CD4-positive, alpha-beta memory T cell (primary cell): ENCODE measurements at regions not wholly inside any gene's neighbourhood (a gene's known extent, or its start where the extent isn't known, plus 50 kb on each side); places are given as distances from the start of the nearest gene placed in this dataset.
"Not testable (repeated sequence)": the region's sequence is repeated elsewhere in the genome, so short reads cannot be mapped to it uniquely, and the experiment has no call there.

Experiments
- CTCF ChIA-PET: fragments of 350-600 bp; sonication (Branson Sonifier 250); formaldehyde crosslinking; loops from one replicate; lab custom pipeline; 2021; ENCODE audit warnings: inconsistent platforms; ENCODE audit not compliant: partially characterized antibody; lab: Charles Lee
- POLR2A ChIA-PET: fragments of 350-600 bp; sonication (Branson Sonifier 250); formaldehyde crosslinking; loops from one replicate; lab custom pipeline; 2021; ENCODE audit not compliant: partially characterized antibody; lab: Charles Lee
- DNase-seq, 5 donors: peaks; one replicate each; pipeline versions ENCODE4 v3.0.0 to v3.0.0-alpha.2; 2020 to 2022; ENCODE audit warnings: mixed read lengths in 1 of 5
- H3K27ac ChIP-seq: one replicate; pipeline ENCODE4 v1.7.0; 2013; ENCODE audit warnings: low read depth, low read length
- H3K27me3 ChIP-seq: 2 replicates; pipeline ENCODE4 v1.7.0; 2013; ENCODE audit warnings: mild to moderate bottlenecking, low read length, moderate library complexity; ENCODE audit not compliant: insufficient read depth
- H3K36me3 ChIP-seq: 2 replicates; pipeline ENCODE4 v1.7.0; 2013; ENCODE audit warnings: mild to moderate bottlenecking, low read length, moderate library complexity; ENCODE audit not compliant: insufficient read depth
- H3K4me1 ChIP-seq: 2 replicates; pipeline ENCODE4 v1.7.0; 2013; ENCODE audit warnings: mild to moderate bottlenecking, low read length, moderate library complexity; ENCODE audit not compliant: insufficient read depth
- H3K4me3 ChIP-seq, 2 donors: one replicate each; pipeline ENCODE4 v1.7.0; 2013; ENCODE audit warnings: low read length in 2 of 2, mild to moderate bottlenecking in 1 of 2
- H3K9me3 ChIP-seq, 2 donors: one replicate each; pipeline ENCODE4 v1.7.0; 2013; ENCODE audit warnings: low read length in 2 of 2, control low read depth in 1 of 2; ENCODE audit not compliant: control insufficient read depth in 1 of 2
- H3K27ac Mint-ChIP-seq, 7 donors: one replicate each; pipeline ENCODE4 v1.8.0; 2020 to 2021; ENCODE audit warnings: mixed read lengths in 7 of 7, mild to moderate bottlenecking in 6 of 7, inconsistent platforms in 3 of 7, moderate library complexity in 3 of 7
- H3K27me3 Mint-ChIP-seq, 2 donors: one replicate each; pipeline ENCODE4 v1.8.0; 2020 to 2021; ENCODE audit warnings: mixed read lengths in 2 of 2
- H3K36me3 Mint-ChIP-seq, 2 donors: one replicate each; pipeline ENCODE4 v1.8.0; 2020 to 2021; ENCODE audit warnings: mixed read lengths in 2 of 2, inconsistent platforms in 1 of 2, mild to moderate bottlenecking in 1 of 2
- H3K4me1 Mint-ChIP-seq, 4 donors: one replicate each; pipeline ENCODE4 v1.8.0; 2020 to 2021; ENCODE audit warnings: mixed read lengths in 4 of 4, mild to moderate bottlenecking in 1 of 4
- H3K4me3 Mint-ChIP-seq, 8 donors: one replicate each; pipeline ENCODE4 v1.8.0; 2020 to 2021; ENCODE audit warnings: mixed read lengths in 8 of 8, mild to moderate bottlenecking in 7 of 8, moderate library complexity in 6 of 8, inconsistent platforms in 3 of 8
- H3K9me3 Mint-ChIP-seq, 8 donors: one replicate each; pipeline ENCODE4 v1.8.0; 2020 to 2021; ENCODE audit warnings: mixed read lengths in 8 of 8, mild to moderate bottlenecking in 5 of 8, inconsistent platforms in 3 of 8, moderate library complexity in 1 of 8
- intact Hi-C: fragments of 100-400 bp; cut with micrococcal nuclease; formaldehyde crosslinking; loops from one replicate; pipeline ENCODE4 v1.15.1; 2023

DNA sequence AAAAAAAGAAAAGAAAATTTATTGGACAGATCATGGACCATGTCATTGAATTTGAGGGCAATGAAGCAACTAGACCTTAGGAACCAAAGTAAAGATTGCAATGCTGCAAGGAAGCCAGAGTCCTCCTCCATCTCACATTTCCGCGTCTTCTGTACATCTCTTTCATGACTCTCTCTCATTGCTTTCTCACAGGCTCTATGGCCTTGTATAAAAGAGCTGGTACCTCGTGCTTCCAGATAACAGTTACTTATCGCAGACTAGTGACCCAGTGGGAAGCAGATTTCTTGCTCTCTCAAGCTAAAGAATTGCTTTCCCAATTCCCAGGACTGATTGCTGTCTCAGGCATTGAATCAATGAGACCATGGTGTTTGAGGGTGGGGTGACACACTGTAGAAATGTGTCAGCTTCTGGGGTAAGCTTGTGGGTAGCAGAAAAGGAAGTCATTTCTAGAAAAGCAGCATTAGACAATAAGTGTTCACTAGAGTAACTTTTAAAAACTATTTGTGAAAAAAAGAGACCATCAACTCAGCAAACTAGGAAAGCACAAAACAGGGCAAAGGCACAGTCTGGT, 635.3 kb downstream of the UTRN start:
- no peak overlapping the region for H3K27ac Mint-ChIP-seq
- H3K27me3 Mint-ChIP-seq = peaks cover 17 to 20% of the 10 kb centered on the region in 2 donors
- no peaks in the 10 kb centered on the region for H3K4me1 Mint-ChIP-seq
- ChIA-PET CTCF (no interaction called here), POLR2A (no interaction called here)
- H3K9me3 Mint-ChIP-seq = peaks cover 0 to 3% (median 0%) of the 10 kb centered on the region in 8 donors
- no peaks in the 10 kb centered on the region for H3K9me3 ChIP-seq
- no peak overlapping the region for H3K4me3 ChIP-seq
- no peaks in the 10 kb centered on the region for H3K36me3 Mint-ChIP-seq
- DNase-seq = no peak
- no peaks in the 10 kb centered on the region for H3K36me3 ChIP-seq
- no peak overlapping the region for H3K27ac ChIP-seq
- no peak overlapping the region for H3K4me3 Mint-ChIP-seq
- intact Hi-C loops = no loop called here
- H3K27me3 ChIP-seq = no peaks in the 10 kb centered on the region
- H3K4me1 ChIP-seq = no peaks in the 10 kb centered on the region

DNA sequence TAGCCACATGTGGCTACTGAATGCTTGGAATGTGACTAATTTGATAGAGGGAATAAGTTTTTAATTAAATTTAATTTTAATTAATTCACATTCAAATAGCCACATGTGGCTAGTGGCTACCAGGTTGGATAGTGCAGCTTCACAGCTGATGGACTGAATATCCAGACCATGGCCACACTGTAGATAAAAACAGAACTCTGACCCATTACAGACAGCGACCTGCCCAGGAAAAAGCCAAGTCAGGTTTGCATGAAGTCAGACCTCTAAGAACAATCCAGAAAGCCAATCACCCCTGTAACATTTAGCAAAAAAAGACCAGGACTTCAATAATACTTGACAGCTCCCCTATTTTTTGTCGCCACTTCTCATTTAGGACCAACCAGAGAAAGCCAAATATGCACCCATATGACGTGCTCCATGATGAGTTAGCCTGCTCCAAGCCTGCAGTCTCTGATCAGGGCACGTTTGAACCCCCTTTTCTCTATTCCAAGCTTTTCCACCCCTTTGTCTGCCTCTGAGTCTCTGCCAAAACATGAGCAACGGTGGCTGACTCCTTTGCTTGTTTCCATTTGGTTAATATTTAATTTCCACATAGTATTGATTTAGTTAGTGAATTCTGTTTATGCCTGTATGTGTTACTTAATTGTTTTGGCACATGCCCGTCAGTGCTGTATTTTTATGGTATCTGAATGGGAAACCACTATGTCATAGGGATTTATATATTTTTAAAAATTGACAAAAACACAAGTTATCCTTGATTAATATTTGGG, 636.3 kb downstream of the UTRN start:
- intact Hi-C loops = no loop called here
- Histone ChIP-seq H3K36me3 (no peaks in the 10 kb centered on the region), H3K4me1 (no peaks in the 10 kb centered on the region), H3K27me3 (no peaks in the 10 kb centered on the region), H3K27ac (no peak overlapping the region), H3K4me3 (no peak overlapping the region), H3K9me3 (no peaks in the 10 kb centered on the region)
- Mint-ChIP-seq H3K9me3 (no peaks in the 10 kb centered on the region), H3K27ac (no peak overlapping the region), H3K27me3 (peaks cover 13% of the 10 kb centered on the region in 2 donors), H3K36me3 (no peaks in the 10 kb centered on the region), H3K4me3 (no peak overlapping the region), H3K4me1 (no peaks in the 10 kb centered on the region)
- no peak for DNase-seq
- ChIA-PET CTCF (no interaction called here), POLR2A (no interaction called here)

DNA sequence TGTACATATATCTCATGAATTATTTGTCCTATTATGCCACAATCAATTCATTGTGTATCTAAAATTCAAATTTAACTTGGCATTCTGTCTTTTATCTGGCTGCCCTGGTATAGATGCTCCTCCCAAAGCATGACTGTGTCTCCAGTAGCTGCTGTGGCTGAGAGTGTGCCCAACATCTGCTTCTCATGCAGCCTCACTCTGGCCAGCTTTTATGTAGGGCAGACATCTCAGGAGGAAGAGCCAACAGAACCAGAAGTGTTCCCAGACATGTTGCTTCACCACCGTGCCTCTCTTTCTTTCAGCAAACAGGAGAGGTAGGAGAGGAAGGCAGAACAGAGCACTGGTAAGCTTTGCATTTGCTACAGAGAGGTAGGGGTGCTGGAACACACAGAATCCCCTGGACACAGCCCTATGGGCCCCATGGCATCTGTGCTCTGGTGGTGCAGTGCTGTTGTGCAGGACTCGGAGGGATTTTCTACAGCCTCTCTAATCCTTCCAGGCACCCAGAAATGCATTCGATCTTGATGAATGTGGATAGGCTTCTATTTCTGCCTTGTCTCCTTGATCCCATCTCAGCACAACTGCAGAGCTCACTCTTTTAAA, 637.1 kb downstream of the UTRN start:
- no peak for DNase-seq
- no peaks in the 10 kb centered on the region for H3K4me1 ChIP-seq
- peaks cover 6% of the 10 kb centered on the region in 2 donors for H3K27me3 Mint-ChIP-seq
- no peak overlapping the region for H3K27ac ChIP-seq
- H3K4me3 Mint-ChIP-seq = no peak overlapping the region
- no peak overlapping the region for H3K4me3 ChIP-seq
- ChIA-PET CTCF (interaction anchor here (0.7 kb wide), 1 partner anchor 326 kb away, joined by 3 read pairs; no protein-coding TSS in a partner anchor), POLR2A (no interaction called here)
- no peaks in the 10 kb centered on the region for H3K9me3 Mint-ChIP-seq
- no peaks in the 10 kb centered on the region for H3K9me3 ChIP-seq
- intact Hi-C loops = no loop called here
- no peaks in the 10 kb centered on the region for H3K36me3 Mint-ChIP-seq
- H3K4me1 Mint-ChIP-seq = no peaks in the 10 kb centered on the region
- H3K27me3 ChIP-seq = no peaks in the 10 kb centered on the region
- H3K27ac Mint-ChIP-seq = no peak overlapping the region
- no peaks in the 10 kb centered on the region for H3K36me3 ChIP-seq

DNA sequence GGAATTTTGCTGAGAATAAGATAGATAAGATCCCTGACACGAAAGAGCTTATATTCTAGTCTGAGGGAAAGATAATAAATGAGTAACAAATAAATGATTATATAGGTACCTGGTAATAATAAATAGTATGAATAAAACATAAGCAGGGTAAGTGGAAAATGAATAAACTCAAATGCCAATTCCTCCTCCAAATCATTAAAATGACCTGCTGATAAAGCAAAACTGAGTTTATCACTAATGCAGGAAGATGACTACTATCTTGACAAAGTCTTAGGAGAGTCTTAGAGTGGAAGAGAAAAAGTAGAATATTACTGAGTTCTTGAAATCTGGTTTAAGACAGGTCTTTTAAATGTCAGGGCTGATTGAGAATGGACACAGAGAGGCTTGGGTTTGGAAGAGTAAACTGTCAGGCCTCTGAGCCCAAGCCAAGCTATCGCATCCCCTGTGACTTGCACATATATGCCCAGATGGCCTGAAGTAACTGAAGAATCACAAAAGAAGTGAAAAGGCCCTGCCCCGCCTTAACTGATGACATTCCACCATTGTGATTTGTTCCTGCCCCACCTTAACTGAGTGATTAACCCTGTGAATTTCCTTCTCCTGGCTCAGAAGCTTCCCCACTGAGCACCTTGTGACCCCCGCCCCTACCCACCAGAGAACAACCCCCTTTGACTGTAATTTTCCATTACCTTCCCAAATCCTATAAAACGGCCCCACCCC, 637.8 kb downstream of the UTRN start:
- DNase-seq, H3K4me1 Mint-ChIP-seq, H3K36me3 ChIP-seq, H3K27ac ChIP-seq, H3K4me1 ChIP-seq, H3K9me3 Mint-ChIP-seq, intact Hi-C loops, H3K27ac Mint-ChIP-seq, H3K27me3 Mint-ChIP-seq, POLR2A ChIA-PET, H3K27me3 ChIP-seq, H3K4me3 Mint-ChIP-seq, H3K36me3 Mint-ChIP-seq, H3K4me3 ChIP-seq, H3K9me3 ChIP-seq: not testable (repeated sequence)
- CTCF ChIA-PET = interaction anchor here (0.7 kb wide), 1 partner anchor 327 kb away, joined by 3 read pairs; no protein-coding TSS in a partner anchor

GRCh38 chr6:144923491-144923787, 638.3 kb downstream of the UTRN start:
- H3K27me3 Mint-ChIP-seq, H3K27me3 ChIP-seq, H3K4me3 Mint-ChIP-seq, DNase-seq, H3K4me3 ChIP-seq, H3K27ac ChIP-seq, H3K36me3 ChIP-seq, H3K9me3 ChIP-seq, H3K27ac Mint-ChIP-seq, POLR2A ChIA-PET, H3K4me1 Mint-ChIP-seq, CTCF ChIA-PET, H3K4me1 ChIP-seq, H3K9me3 Mint-ChIP-seq, intact Hi-C loops, H3K36me3 Mint-ChIP-seq: not testable (repeated sequence)

DNA sequence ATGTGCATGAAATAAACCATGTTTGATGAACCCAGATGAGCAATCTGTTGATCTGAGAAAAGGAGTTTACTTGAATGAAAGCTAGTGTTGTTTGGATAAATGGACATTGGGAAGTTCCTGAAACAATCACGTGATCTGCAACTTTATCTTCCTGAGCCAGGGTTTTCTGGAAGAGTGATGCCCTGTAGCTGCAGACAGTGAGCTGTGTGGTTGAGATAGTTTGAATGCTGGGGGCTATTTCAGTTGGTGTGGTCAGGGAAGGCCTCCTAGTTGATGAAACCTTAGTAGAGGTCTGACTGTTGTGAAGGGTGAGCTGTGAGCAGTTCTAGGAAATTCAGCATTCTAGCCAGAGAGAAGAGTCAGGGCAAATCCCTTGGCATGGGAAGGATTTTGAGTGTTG, 643.7 kb downstream of the UTRN start:
- no peak overlapping the region for H3K27ac ChIP-seq
- no peaks in the 10 kb centered on the region for H3K9me3 ChIP-seq
- H3K36me3 Mint-ChIP-seq = no peaks in the 10 kb centered on the region
- H3K9me3 Mint-ChIP-seq = peaks cover 0 to 3% (median 0%) of the 10 kb centered on the region in 8 donors
- no peak for DNase-seq
- H3K36me3 ChIP-seq = no peaks in the 10 kb centered on the region
- CTCF ChIA-PET = no interaction called here
- H3K4me1 Mint-ChIP-seq = no peaks in the 10 kb centered on the region
- no peaks in the 10 kb centered on the region for H3K27me3 ChIP-seq
- H3K4me1 ChIP-seq = no peaks in the 10 kb centered on the region
- intact Hi-C loops = no loop called here
- peaks cover 5 to 6% of the 10 kb centered on the region in 2 donors for H3K27me3 Mint-ChIP-seq
- H3K27ac Mint-ChIP-seq = no peak overlapping the region
- no peak overlapping the region for H3K4me3 Mint-ChIP-seq
- H3K4me3 ChIP-seq = no peak overlapping the region
- POLR2A ChIA-PET = no interaction called here

DNA sequence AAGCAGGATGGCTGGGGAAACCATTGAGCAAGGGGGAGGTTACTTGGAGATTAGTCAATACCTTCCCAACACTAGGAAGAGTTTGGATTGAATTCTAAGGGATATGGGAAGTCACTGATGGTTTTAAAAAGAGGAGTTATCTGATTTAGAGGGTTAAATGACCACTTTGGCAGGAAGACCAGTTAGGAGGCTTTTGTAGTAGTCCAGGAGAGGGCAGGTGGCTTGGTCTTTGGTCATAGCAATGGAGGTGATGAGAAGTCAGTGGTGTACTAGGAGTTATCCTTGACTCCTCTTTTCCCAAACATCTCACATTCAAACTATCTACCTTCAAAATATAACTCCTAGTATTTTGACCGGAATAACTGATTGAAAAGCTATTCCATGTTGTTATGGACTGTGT, 644.1 kb downstream of the UTRN start:
- H3K4me1 ChIP-seq = no peaks in the 10 kb centered on the region
- no peak for DNase-seq
- Mint-ChIP-seq H3K27ac (no peak overlapping the region), H3K4me1 (no peaks in the 10 kb centered on the region), H3K4me3 (no peak overlapping the region), H3K36me3 (no peaks in the 10 kb centered on the region), H3K27me3 (peaks cover 3 to 6% of the 10 kb centered on the region in 2 donors), H3K9me3 (peaks cover 0 to 7% (median 1%) of the 10 kb centered on the region in 8 donors)
- ChIA-PET POLR2A (no interaction called here), CTCF (no interaction called here)
- H3K27ac ChIP-seq = no peak overlapping the region
- no peaks in the 10 kb centered on the region for H3K27me3 ChIP-seq
- H3K36me3 ChIP-seq = no peaks in the 10 kb centered on the region
- no peaks in the 10 kb centered on the region for H3K9me3 ChIP-seq
- intact Hi-C loops = no loop called here
- no peak overlapping the region for H3K4me3 ChIP-seq
